ENCODE measurements at regions not wholly inside any gene's neighbourhood (a gene's known extent, or its start where the extent isn't known, plus 50 kb on each side); places are given as distances from the start of the nearest gene placed in this dataset.

DNA sequence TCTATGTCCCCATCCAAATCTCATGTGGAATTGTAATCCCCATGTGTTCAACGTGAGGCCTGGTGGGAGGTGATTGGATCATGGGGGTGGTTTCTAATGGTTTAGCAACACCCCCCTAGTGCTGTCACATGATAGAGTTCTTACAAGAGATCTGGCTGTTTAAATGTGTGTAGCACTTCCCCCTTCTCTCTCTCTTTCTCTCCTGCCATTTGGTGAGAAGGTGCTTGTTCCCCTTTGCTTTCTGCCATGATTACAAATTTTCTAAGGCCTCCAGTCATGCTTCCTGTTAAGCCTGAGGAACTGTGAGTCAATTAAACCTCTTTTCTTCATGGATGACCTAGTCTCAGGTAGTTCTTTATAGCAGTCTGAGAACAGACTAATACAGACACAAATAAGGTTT is 165.4 kb downstream of the OGFRL1 start:
- Histone ChIP-seq H3K36me3 (ENCODE audit: control insufficient read depth, low read length) (no peaks in the 10 kb centered on the region), H3F3A (ENCODE audit: control insufficient read depth, insufficient read depth) (no peaks in the 10 kb centered on the region), H3K27ac (ENCODE audit: low read depth, low read length) (no peak overlapping the region), H3K27me3 (ENCODE audit: control insufficient read depth, low read length) (no peaks in the 10 kb centered on the region), H3K79me2 (ENCODE audit: control insufficient read depth, low read length) (no peaks in the 10 kb centered on the region), H3K4me2 (ENCODE audit: low read length) (no peak overlapping the region), H3K9me2 (replicated peaks; ENCODE audit: control insufficient read depth, low read length) (no peaks in the 10 kb centered on the region), H3K4me1 (ENCODE audit: control insufficient read depth, low read length) (no peaks in the 10 kb centered on the region), H4K20me1 (ENCODE audit: control insufficient read depth, insufficient read depth, low read depth, low read length) (no peaks in the 10 kb centered on the region), H3K9me3 (ENCODE audit: control insufficient read depth, insufficient read depth, low read length) (no peaks in the 10 kb centered on the region), H3K4me3 (ENCODE audit: low read length) (no peak overlapping the region)
- TF ChIP-seq, protein P1, sequence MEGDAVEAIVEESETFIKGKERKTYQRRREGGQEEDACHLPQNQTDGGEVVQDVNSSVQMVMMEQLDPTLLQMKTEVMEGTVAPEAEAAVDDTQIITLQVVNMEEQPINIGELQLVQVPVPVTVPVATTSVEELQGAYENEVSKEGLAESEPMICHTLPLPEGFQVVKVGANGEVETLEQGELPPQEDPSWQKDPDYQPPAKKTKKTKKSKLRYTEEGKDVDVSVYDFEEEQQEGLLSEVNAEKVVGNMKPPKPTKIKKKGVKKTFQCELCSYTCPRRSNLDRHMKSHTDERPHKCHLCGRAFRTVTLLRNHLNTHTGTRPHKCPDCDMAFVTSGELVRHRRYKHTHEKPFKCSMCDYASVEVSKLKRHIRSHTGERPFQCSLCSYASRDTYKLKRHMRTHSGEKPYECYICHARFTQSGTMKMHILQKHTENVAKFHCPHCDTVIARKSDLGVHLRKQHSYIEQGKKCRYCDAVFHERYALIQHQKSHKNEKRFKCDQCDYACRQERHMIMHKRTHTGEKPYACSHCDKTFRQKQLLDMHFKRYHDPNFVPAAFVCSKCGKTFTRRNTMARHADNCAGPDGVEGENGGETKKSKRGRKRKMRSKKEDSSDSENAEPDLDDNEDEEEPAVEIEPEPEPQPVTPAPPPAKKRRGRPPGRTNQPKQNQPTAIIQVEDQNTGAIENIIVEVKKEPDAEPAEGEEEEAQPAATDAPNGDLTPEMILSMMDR (IDR thresholded peaks at IDR 0.05; ENCODE audit: low read depth, low read length, poor library complexity, severe bottlenecking): no peak
- no peak for TF ChIP-seq EZH2phosphoT487 (IDR thresholded peaks at IDR 0.05; ENCODE audit: borderline replicate concordance, low read length)

DNA sequence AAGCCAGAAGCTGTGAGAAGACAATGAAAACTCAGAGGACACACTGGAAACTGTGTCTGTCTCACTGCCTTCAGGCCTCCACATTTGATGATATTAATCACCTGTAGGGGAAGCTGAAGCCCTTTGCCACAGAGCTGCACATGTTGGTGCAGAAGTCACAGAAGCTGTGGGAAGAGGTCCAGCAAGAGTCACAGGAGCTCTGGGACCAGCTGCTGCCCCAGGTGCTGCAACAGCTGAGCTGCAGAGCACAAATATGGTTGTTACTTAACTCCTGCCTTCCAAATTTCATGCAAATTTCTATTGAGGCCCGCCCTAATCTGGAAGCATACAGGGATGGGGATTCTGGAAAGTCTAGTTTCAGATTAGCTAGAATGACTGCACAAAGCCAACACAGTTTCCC is 169.3 kb downstream of the OGFRL1 start:
- H3K9me2 ChIP-seq (replicated peaks; ENCODE audit: control insufficient read depth, low read length): no peaks in the 10 kb centered on the region
- H3K79me2 ChIP-seq (ENCODE audit: control insufficient read depth, low read length): no peaks in the 10 kb centered on the region
- no peaks in the 10 kb centered on the region for H4K20me1 ChIP-seq (ENCODE audit: control insufficient read depth, insufficient read depth, low read depth, low read length)
- no peaks in the 10 kb centered on the region for H3K27me3 ChIP-seq (ENCODE audit: control insufficient read depth, low read length)
- no peaks in the 10 kb centered on the region for H3K4me1 ChIP-seq (ENCODE audit: control insufficient read depth, low read length)
- no peak overlapping the region for H3K4me2 ChIP-seq (ENCODE audit: low read length)
- no peak for TF ChIP-seq EZH2phosphoT487 (IDR thresholded peaks at IDR 0.05; ENCODE audit: borderline replicate concordance, low read length)
- TF ChIP-seq, protein P1 (IDR thresholded peaks at IDR 0.05; ENCODE audit: low read depth, low read length, poor library complexity, severe bottlenecking): no peak
- no peak overlapping the region for H3K4me3 ChIP-seq (ENCODE audit: low read length)
- H3K27ac ChIP-seq (ENCODE audit: low read depth, low read length): no peak overlapping the region
- no peaks in the 10 kb centered on the region for H3K36me3 ChIP-seq (ENCODE audit: control insufficient read depth, low read length)
- H3F3A ChIP-seq (ENCODE audit: control insufficient read depth, insufficient read depth): no peaks in the 10 kb centered on the region
- no peaks in the 10 kb centered on the region for H3K9me3 ChIP-seq (ENCODE audit: control insufficient read depth, insufficient read depth, low read length)

DNA sequence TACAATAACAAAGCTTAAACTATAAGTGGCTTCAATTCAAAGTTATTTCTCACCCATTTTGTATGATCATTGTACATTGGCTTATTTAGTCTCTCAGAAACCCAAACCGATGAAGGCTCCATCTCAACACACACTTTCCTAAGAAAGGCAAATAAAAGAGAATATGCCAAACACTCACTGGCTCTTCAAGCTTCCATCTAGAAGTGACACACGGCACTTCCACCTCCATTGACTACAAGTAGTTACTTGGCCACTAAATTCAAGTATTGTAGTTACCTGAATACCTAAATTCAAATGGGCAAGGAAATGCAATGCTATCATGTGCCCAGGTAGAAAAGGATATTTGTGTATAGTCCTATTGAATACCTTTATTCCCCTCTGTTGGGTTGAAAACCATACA is 170.6 kb downstream of the OGFRL1 start:
- Histone ChIP-seq H3K27ac (ENCODE audit: low read depth, low read length) (no peak overlapping the region), H3K9me2 (replicated peaks; ENCODE audit: control insufficient read depth, low read length) (no peaks in the 10 kb centered on the region), H3F3A (ENCODE audit: control insufficient read depth, insufficient read depth) (no peaks in the 10 kb centered on the region), H3K4me3 (ENCODE audit: low read length) (no peak overlapping the region), H3K36me3 (ENCODE audit: control insufficient read depth, low read length) (no peaks in the 10 kb centered on the region), H3K79me2 (ENCODE audit: control insufficient read depth, low read length) (no peaks in the 10 kb centered on the region), H4K20me1 (ENCODE audit: control insufficient read depth, insufficient read depth, low read depth, low read length) (no peaks in the 10 kb centered on the region), H3K9me3 (ENCODE audit: control insufficient read depth, insufficient read depth, low read length) (no peaks in the 10 kb centered on the region), H3K4me1 (ENCODE audit: control insufficient read depth, low read length) (no peaks in the 10 kb centered on the region), H3K27me3 (ENCODE audit: control insufficient read depth, low read length) (no peaks in the 10 kb centered on the region), H3K4me2 (ENCODE audit: low read length) (no peak overlapping the region)
- no peak for TF ChIP-seq EZH2phosphoT487 (IDR thresholded peaks at IDR 0.05; ENCODE audit: borderline replicate concordance, low read length)
- TF ChIP-seq, protein P1 (IDR thresholded peaks at IDR 0.05; ENCODE audit: low read depth, low read length, poor library complexity, severe bottlenecking): no peak

DNA sequence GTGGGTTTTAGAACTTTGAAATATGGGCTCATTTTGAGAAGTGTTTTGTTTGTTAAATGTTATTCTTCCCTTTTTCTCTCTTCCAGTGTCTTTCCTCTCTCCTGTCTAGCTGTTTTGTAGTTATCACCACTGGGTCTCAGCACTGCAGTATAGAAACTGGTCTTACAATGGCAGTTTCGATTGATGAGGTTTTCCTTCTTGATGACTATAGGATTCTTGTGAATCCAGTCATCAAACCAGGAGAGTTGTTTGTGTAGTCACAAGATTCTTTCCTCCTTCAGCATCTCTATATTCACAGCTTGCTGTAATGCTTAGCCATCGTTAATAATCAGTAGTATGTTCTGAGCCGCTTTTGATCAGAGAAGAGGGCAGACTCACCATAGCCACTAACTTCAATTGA is 172.3 kb downstream of the OGFRL1 start:
- no peaks in the 10 kb centered on the region for H3F3A ChIP-seq (ENCODE audit: control insufficient read depth, insufficient read depth)
- no peaks in the 10 kb centered on the region for H3K4me1 ChIP-seq (ENCODE audit: control insufficient read depth, low read length)
- no peak overlapping the region for H3K4me3 ChIP-seq (ENCODE audit: low read length)
- H3K27me3 ChIP-seq (ENCODE audit: control insufficient read depth, low read length): no peaks in the 10 kb centered on the region
- H3K9me3 ChIP-seq (ENCODE audit: control insufficient read depth, insufficient read depth, low read length): no peaks in the 10 kb centered on the region; the same call in 1 of the 2 replicates
- no peaks in the 10 kb centered on the region for H3K36me3 ChIP-seq (ENCODE audit: control insufficient read depth, low read length)
- H4K20me1 ChIP-seq (ENCODE audit: control insufficient read depth, insufficient read depth, low read depth, low read length): no peaks in the 10 kb centered on the region
- no peak overlapping the region for H3K4me2 ChIP-seq (ENCODE audit: low read length)
- H3K79me2 ChIP-seq (ENCODE audit: control insufficient read depth, low read length): no peaks in the 10 kb centered on the region
- no peaks in the 10 kb centered on the region for H3K9me2 ChIP-seq (replicated peaks; ENCODE audit: control insufficient read depth, low read length)
- no peak for TF ChIP-seq EZH2phosphoT487 (IDR thresholded peaks at IDR 0.05; ENCODE audit: borderline replicate concordance, low read length)
- TF ChIP-seq, protein P1 (IDR thresholded peaks at IDR 0.05; ENCODE audit: low read depth, low read length, poor library complexity, severe bottlenecking): no peak
- H3K27ac ChIP-seq (ENCODE audit: low read depth, low read length): no peak overlapping the region

Measured in DOHH2 (cell line).